IMR-90 (cell line): ENCODE measurements at regions not wholly inside any gene's neighbourhood (a gene's known extent, or its start where the extent isn't known, plus 50 kb on each side); places are given as distances from the start of the nearest gene placed in this dataset.

ENCODE experiments used
- ATAC-seq: fragments of 200-7000 bp; cut with Tn5 transposase; 2 replicates; pipeline ENCODE4 v1.9.1; 2020; ENCODE audit warnings: low read depth, mild to moderate bottlenecking, moderate library complexity
- BruUV-seq: library from RNA; stranded (reverse); fragments of 400-500 nt; replicated peaks from 2 replicates; lab custom pipeline; 2021; lab: Mats Ljungman, UMichigan
- CTCF ChIA-PET: fragments of 300-600 bp; formaldehyde crosslinking; extraction: SDS; loops from one replicate; lab custom pipeline; 2021; ENCODE audit warnings: antibody characterized with exemption; lab: Yijun Ruan, JAX
- POLR2A ChIA-PET: fragments of 300-600 bp; sonication (Branson Sonifier 250); formaldehyde crosslinking; loops from one replicate; lab custom pipeline; 2022; ENCODE audit warnings: antibody characterized with exemption; ENCODE audit not compliant: unreplicated experiment; lab: Charles Lee
- DNase-seq: peaks from one replicate; pipeline ENCODE4 v3.0.0; 2013
- H2AFZ ChIP-seq: replicated peaks from 2 replicates; pipeline ENCODE3; 2013; ENCODE audit warnings: low read length, mild to moderate bottlenecking; ENCODE audit not compliant: poor library complexity
- H2AK5ac ChIP-seq: 2 replicates; pipeline ENCODE4 v1.6.1; 2013; ENCODE audit warnings: low read depth, low read length, inconsistent platforms
- H2AK9ac ChIP-seq: replicated peaks from 2 replicates; pipeline ENCODE3; 2013; ENCODE audit warnings: mild to moderate bottlenecking, low read depth, low read length, moderate library complexity; ENCODE audit not compliant: poor library complexity
- H2BK120ac ChIP-seq: 2 replicates; pipeline ENCODE4 v1.6.1; 2013; ENCODE audit warnings: low read depth, low read length, inconsistent platforms
- H2BK15ac ChIP-seq: 3 replicates; pipeline ENCODE4 v1.6.1; 2013; ENCODE audit warnings: low read depth, low read length, inconsistent platforms
- H2BK20ac ChIP-seq: 2 replicates; pipeline ENCODE4 v1.6.1; 2013; ENCODE audit warnings: low read depth, mild to moderate bottlenecking, inconsistent platforms, low read length, moderate library complexity
- H2BK5ac ChIP-seq: 2 replicates; pipeline ENCODE4 v1.6.1; 2013; ENCODE audit warnings: mild to moderate bottlenecking, low read depth, low read length, inconsistent platforms; ENCODE audit not compliant: poor library complexity, severe bottlenecking
- H3K14ac ChIP-seq: replicated peaks from 2 replicates; pipeline ENCODE4 v1.6.1; 2013; ENCODE audit warnings: low read depth, low read length, inconsistent platforms
- H3K18ac ChIP-seq: 2 replicates; pipeline ENCODE4 v1.6.1; 2013; ENCODE audit warnings: low read depth, low read length, control low read depth
- H3K23ac ChIP-seq: 2 replicates; pipeline ENCODE4 v1.6.1; 2013; ENCODE audit warnings: low read depth, low read length, inconsistent platforms
- H3K27ac ChIP-seq: 2 replicates; pipeline ENCODE4 v1.5.1; 2013; ENCODE audit warnings: mild to moderate bottlenecking, control low read depth, low read length; ENCODE audit not compliant: insufficient read depth
- H3K27me3 ChIP-seq: 2 replicates; pipeline ENCODE4 v1.6.1; 2013; ENCODE audit warnings: low read length; ENCODE audit not compliant: control insufficient read depth, insufficient read depth
- H3K36me3 ChIP-seq: 2 replicates; pipeline ENCODE4 v1.6.1; 2013; ENCODE audit warnings: low read length, mixed read lengths; ENCODE audit not compliant: control insufficient read depth, insufficient read depth
- H3K4ac ChIP-seq: 2 replicates; pipeline ENCODE4 v1.6.1; 2013; ENCODE audit warnings: low read depth, low read length, inconsistent platforms
- H3K4me1 ChIP-seq: 2 replicates; pipeline ENCODE4 v1.6.1; 2013; ENCODE audit warnings: low read length, mixed read lengths; ENCODE audit not compliant: control insufficient read depth, insufficient read depth
- H3K4me2 ChIP-seq: 2 replicates; pipeline ENCODE4 v1.6.1; 2013; ENCODE audit warnings: low read depth, mild to moderate bottlenecking, control low read depth, low read length, moderate library complexity
- H3K4me3 ChIP-seq: 2 replicates; pipeline ENCODE4 v1.5.1; 2013; ENCODE audit warnings: low read depth, mild to moderate bottlenecking, control low read depth, low read length, moderate library complexity; ENCODE audit not compliant: insufficient read depth
- H3K56ac ChIP-seq: 2 replicates; pipeline ENCODE4 v1.6.1; 2013; ENCODE audit warnings: low read length, inconsistent platforms; ENCODE audit not compliant: insufficient read depth; ENCODE audit errors: extremely low read depth
- H3K79me1 ChIP-seq, 2 experiments: 2 replicates each; pipeline ENCODE4 v1.6.1; 2013; ENCODE audit warnings: low read length in 2 of 2, inconsistent platforms in 1 of 2, low read depth in 1 of 2
- H3K9ac ChIP-seq: 2 replicates; pipeline ENCODE4 v1.6.1; 2013; ENCODE audit warnings: low read depth, low read length, control low read depth
- H3K9me1 ChIP-seq: 2 replicates; pipeline ENCODE4 v1.6.1; 2013; ENCODE audit warnings: low read length, inconsistent platforms; ENCODE audit not compliant: insufficient read depth
- H3K9me3 ChIP-seq: 2 replicates; pipeline ENCODE4 v1.6.1; 2013; ENCODE audit warnings: low read length; ENCODE audit not compliant: control insufficient read depth, insufficient read depth
- H4K20me1 ChIP-seq: 2 replicates; pipeline ENCODE4 v1.6.1; 2013; ENCODE audit warnings: low read length, inconsistent platforms; ENCODE audit not compliant: insufficient read depth
- H4K5ac ChIP-seq: 2 replicates; pipeline ENCODE4 v1.6.1; 2013; ENCODE audit warnings: mild to moderate bottlenecking, low read depth, low read length, control low read depth
- H4K8ac ChIP-seq, 2 experiments: 2 replicates each; pipeline ENCODE4 v1.6.1; 2013; ENCODE audit warnings: low read depth in 2 of 2, low read length in 2 of 2, control low read depth in 1 of 2, inconsistent platforms in 1 of 2
- H4K91ac ChIP-seq: 2 replicates; pipeline ENCODE4 v1.6.1; 2013; ENCODE audit warnings: low read depth, low read length, inconsistent platforms; ENCODE audit not compliant: insufficient read depth
- RAD21 ChIP-seq: IDR thresholded peaks from 2 replicates; pipeline ENCODE4 v1.6.1; 2012; ENCODE audit warnings: low read length, improper control_type of control experiment
- WGBS, 2 experiments: methylation state at CpG; one replicate each; pipeline versions ENCODE4 v1.1.5 to v1.1.7; 2013; ENCODE audit warnings: missing lambda C conversion rate in 2 of 2; ENCODE audit not compliant: insufficient read length in 1 of 2; ENCODE audit errors: extremely low coverage in 2 of 2; 5-methylcytosine and 5-hydroxymethylcytosine counted together
- dilution Hi-C: fragments of 300-500 bp; cut with HindIII; formaldehyde crosslinking; loops from one replicate; pipeline ENCODE4 v1.14.3; 2018; ENCODE audit warnings: low sequenced_read_pairs; ENCODE audit not compliant: unreplicated experiment
- in situ Hi-C: fragments of 300-500 bp; cut with MboI; formaldehyde crosslinking; loops from 3 replicates; pipeline ENCODE4 v1.14.3; 2019; ENCODE audit warnings: low sequenced_read_pairs, inconsistent platforms, mixed read lengths
- intact Hi-C: fragments of 100-400 bp; cut with micrococcal nuclease; formaldehyde crosslinking; loops from 2 replicates; pipeline ENCODE4 v1.10.0; 2022
- TF ChIP-seq, protein P1 (sequence below): fragments of 150-350 bp; IDR thresholded peaks from 2 replicates; pipeline ENCODE4 v1.6.1; 2017; ENCODE audit warnings: mild to moderate bottlenecking, antibody characterized with exemption, low read length, low read depth

GRCh38 chr14:76924371-76925096, 98.3 kb downstream of the LRRC74A start:
- no peaks in the 10 kb centered on the region; the same call in 1 of the 2 replicates for H4K20me1 ChIP-seq
- POLR2A ChIA-PET = no interaction called here
- no peak overlapping the region for H3K4me2 ChIP-seq
- H3K9ac ChIP-seq = no peak overlapping the region
- no peak overlapping the region for H3K56ac ChIP-seq
- peaks cover 36% of the 10 kb centered on the region for H3K4me1 ChIP-seq
- H4K8ac ChIP-seq = no peak overlapping the region
- no peaks in the 10 kb centered on the region for H3K27me3 ChIP-seq
- no peak overlapping the region for H2BK5ac ChIP-seq
- H3K18ac ChIP-seq = no peak overlapping the region; the same call in 1 of the 2 replicates
- peak overlapping the region; percentile 72 for H2AFZ ChIP-seq
- H3K9me1 ChIP-seq = peaks cover 41% of the 10 kb centered on the region
- BruUV-seq = no TSS peak
- peaks cover 0 to 9% of the 10 kb centered on the region in 2 experiments; a peak in 2 of 4 replicates for H3K79me1 ChIP-seq
- H4K91ac ChIP-seq = peak overlapping the region; percentile 60; the same call in 1 of the 2 replicates
- no peak overlapping the region for H3K4me3 ChIP-seq
- CTCF ChIA-PET = interaction anchor here (1.2 kb wide), 1 partner anchor 28 kb away, joined by 5 read pairs; no protein-coding TSS in a partner anchor
- 20% methylated on average over 1 of the region's 15 CpGs; no CpG with 5 or more reads in 1 of the 2 experiments for WGBS, 2 experiments
- H3K27ac ChIP-seq = no peak overlapping the region
- peak overlapping the region; percentile 92 for H2AK5ac ChIP-seq
- H3K23ac ChIP-seq = no peak overlapping the region
- intact Hi-C loops (no loop called here), dilution Hi-C loops (no loop called here), in situ Hi-C loops (no loop called here)
- no peak overlapping the region for H4K5ac ChIP-seq
- H3K14ac ChIP-seq = no peak overlapping the region
- peak overlapping the region; percentile 49 for H3K4ac ChIP-seq
- DNase-seq (no peak), ATAC-seq (no peak)
- peak overlapping the region; percentile 21 for H2AK9ac ChIP-seq
- H3K9me3 ChIP-seq = no peaks in the 10 kb centered on the region
- no peaks in the 10 kb centered on the region for H3K36me3 ChIP-seq
- TF ChIP-seq, protein P1, sequence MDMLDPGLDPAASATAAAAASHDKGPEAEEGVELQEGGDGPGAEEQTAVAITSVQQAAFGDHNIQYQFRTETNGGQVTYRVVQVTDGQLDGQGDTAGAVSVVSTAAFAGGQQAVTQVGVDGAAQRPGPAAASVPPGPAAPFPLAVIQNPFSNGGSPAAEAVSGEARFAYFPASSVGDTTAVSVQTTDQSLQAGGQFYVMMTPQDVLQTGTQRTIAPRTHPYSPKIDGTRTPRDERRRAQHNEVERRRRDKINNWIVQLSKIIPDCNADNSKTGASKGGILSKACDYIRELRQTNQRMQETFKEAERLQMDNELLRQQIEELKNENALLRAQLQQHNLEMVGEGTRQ = peak; percentile 77; the same call in 1 of the 2 replicates
- no peak for TF ChIP-seq RAD21
- no peak overlapping the region for H2BK120ac ChIP-seq
- peak overlapping the region; percentile 98; the same call in 2 of the 3 replicates for H2BK15ac ChIP-seq
- H2BK20ac ChIP-seq = no peak overlapping the region; the same call in 1 of the 2 replicates
